K562 (cell line): ENCODE measurements at regions not wholly inside any gene's neighbourhood (a gene's known extent, or its start where the extent isn't known, plus 50 kb on each side); places are given as distances from the start of the nearest gene placed in this dataset.

Experiments used
- ATAC-seq: fragments of 200-7000 bp; cut with Tn5 transposase; 3 replicates; pipeline ENCODE4 v1.9.1; 2020; ENCODE audit warnings: moderate library complexity
- BruUV-seq: library from RNA; stranded (reverse); fragments of 400-500 nt; replicated peaks from 2 replicates; lab custom pipeline; 2021; lab: Mats Ljungman, UMichigan
- CTCF ChIA-PET: fragments of 300-600 bp; formaldehyde crosslinking; extraction: SDS; loops from one replicate; lab custom pipeline; 2021; ENCODE audit warnings: low intra/inter-chr PET ratio; lab: Yijun Ruan, JAX
- POLR2A ChIA-PET: fragments of 300-600, 350-650 bp; sonication (Branson Sonifier 250); formaldehyde crosslinking; extraction: SDS; loops from one replicate; lab custom pipeline; 2021; ENCODE audit warnings: antibody characterized with exemption, inconsistent platforms; lab: Yijun Ruan, JAX
- DNase-seq, 4 experiments: peaks; one replicate each; pipeline versions ENCODE4 v3.0.0 to v3.0.0-alpha.2; 2011 to 2018; ENCODE audit warnings: low spot score in 3 of 4, mixed read lengths in 3 of 4; ENCODE audit errors: extremely low read depth in 1 of 4
- FAIRE-seq: peaks from 2 replicates; lab custom pipeline; 2011; peaks lifted over from hg19 to GRCh38; lab: Jason Lieb, UNC
- H2AFZ ChIP-seq: 2 replicates; pipeline ENCODE4 v1.6.0; 2011; ENCODE audit warnings: low read depth, low read length, control low read depth, inconsistent platforms
- H3K27ac ChIP-seq: fragments of 200-600 bp; 3 replicates; pipeline ENCODE4 v1.8.0; 2011; ENCODE audit warnings: low read depth, mild to moderate bottlenecking, control low read depth, inconsistent platforms, low read length, moderate library complexity, mixed read lengths; ENCODE audit errors: extremely low read depth
- H3K27me3 ChIP-seq, 2 experiments: fragments of 300-600 bp in 1 of 2; 2 replicates in 1 of 2; 3 replicates in 1 of 2; pipeline versions ENCODE4 v1.6.0 to v1.8.0; 2011; ENCODE audit warnings: inconsistent platforms in 2 of 2, low read length in 2 of 2, mild to moderate bottlenecking in 1 of 2, mixed read lengths in 1 of 2, moderate library complexity in 1 of 2; ENCODE audit not compliant: control insufficient read depth in 2 of 2, insufficient read depth in 2 of 2
- H3K36me3 ChIP-seq: fragments of 300-600 bp; 3 replicates; pipeline ENCODE4 v1.8.0; 2011; ENCODE audit warnings: mild to moderate bottlenecking, low read length, inconsistent platforms; ENCODE audit not compliant: control insufficient read depth, insufficient read depth
- H3K4me1 ChIP-seq, 2 experiments: fragments of 200-600 bp in 1 of 2; replicated peaks in 1 of 2; 2 replicates in 1 of 2; 3 replicates in 1 of 2; pipeline versions ENCODE4 v1.5.1 to v1.8.0; 2011; ENCODE audit warnings: inconsistent platforms in 2 of 2, low read length in 2 of 2, mild to moderate bottlenecking in 1 of 2, mixed read lengths in 1 of 2, moderate library complexity in 1 of 2; ENCODE audit not compliant: control insufficient read depth in 2 of 2, insufficient read depth in 2 of 2
- H3K4me2 ChIP-seq: 2 replicates; pipeline ENCODE4 v1.6.1; 2011; ENCODE audit warnings: low read length, control low read depth, inconsistent platforms, mixed read lengths; ENCODE audit not compliant: insufficient read depth
- H3K4me3 ChIP-seq: fragments of 200-600 bp; sonication (generic), shearing (Covaris generic); 2 replicates; pipeline ENCODE4 v1.5.1; 2016; ENCODE audit warnings: control low read depth, inconsistent platforms
- H3K79me2 ChIP-seq: fragments of 200-600 bp; 3 replicates; pipeline ENCODE4 v1.8.0; 2011; ENCODE audit warnings: low read length, inconsistent platforms; ENCODE audit not compliant: control insufficient read depth, insufficient read depth
- H3K9ac ChIP-seq, 2 experiments: 2 replicates each; pipeline versions ENCODE4 v1.6.0 to v1.6.1; 2011; ENCODE audit warnings: low read depth in 2 of 2, low read length in 2 of 2, control low read depth in 1 of 2, inconsistent platforms in 1 of 2, mild to moderate bottlenecking in 1 of 2, mixed read lengths in 1 of 2; ENCODE audit not compliant: insufficient read depth in 1 of 2
- H3K9me1 ChIP-seq: one replicate; pipeline ENCODE4 v1.6.0; 2011; ENCODE audit warnings: inconsistent platforms, mild to moderate bottlenecking, low read length, moderate library complexity; ENCODE audit not compliant: control insufficient read depth, insufficient read depth
- H3K9me3 ChIP-seq: replicated peaks from 2 replicates; pipeline ENCODE4 v1.5.1; 2011; ENCODE audit warnings: low read depth, low read length, inconsistent platforms; ENCODE audit not compliant: control insufficient read depth, insufficient read depth
- H4K20me1 ChIP-seq: replicated peaks from 2 replicates; pipeline ENCODE4 v1.6.1; 2011; ENCODE audit warnings: low read length, inconsistent platforms, mixed read lengths; ENCODE audit not compliant: control insufficient read depth, insufficient read depth
- CSDE1 ChIP-seq, 2 experiments: fragments of 450-650 bp; IDR thresholded peaks; 2 replicates each; pipeline ENCODE4 v1.6.1; 2016; ENCODE audit warnings: mild to moderate bottlenecking in 1 of 2
- DIDO1 ChIP-seq: fragments of 450-650 bp; IDR thresholded peaks from 2 replicates; pipeline ENCODE4 v1.6.1; 2016; ENCODE audit warnings: low read depth, missing biosample characterization, missing genetic modification characterization
- FOXO4 ChIP-seq: fragments of 450-650 bp; formaldehyde crosslinking; IDR thresholded peaks from 2 replicates; pipeline ENCODE4 v1.4.0; 2020; ENCODE audit warnings: mild to moderate bottlenecking, moderate library complexity
- HDAC3 ChIP-seq: fragments of 450-650 bp; IDR thresholded peaks from 2 replicates; pipeline ENCODE4 v1.6.1; 2018; ENCODE audit warnings: borderline replicate concordance, mild to moderate bottlenecking, moderate library complexity; ENCODE audit not compliant: partially characterized antibody
- MTF1 ChIP-seq: fragments of 250-450 bp; sonication (Bioruptor Pico); IDR thresholded peaks from 2 replicates; pipeline ENCODE4 v1.9.0; 2021; ENCODE audit warnings: moderate library complexity, mild to moderate bottlenecking, inconsistent platforms, borderline replicate concordance
- PTRF ChIP-seq: fragments of 450-650 bp; IDR thresholded peaks from 2 replicates; pipeline ENCODE4 v1.6.1; 2016; ENCODE audit warnings: mild to moderate bottlenecking, missing genetic modification characterization, missing compliant biosample characterization
- REST ChIP-seq, 2 experiments: fragments of 450-650 bp; formaldehyde crosslinking in 1 of 2; IDR thresholded peaks; 2 replicates each; pipeline versions ENCODE4 v1.4.0 to v1.6.1; 2014 to 2020; ENCODE audit warnings: mild to moderate bottlenecking in 2 of 2, borderline replicate concordance in 1 of 2, low read depth in 1 of 2
- SMARCC2 ChIP-seq: fragments of 450-650 bp; IDR thresholded peaks from 2 replicates; pipeline ENCODE4 v1.6.1; 2017; ENCODE audit warnings: antibody characterized with exemption, moderate library complexity, mild to moderate bottlenecking, low read depth
- THAP7 ChIP-seq: fragments of 250-450 bp; sonication (Bioruptor Pico); IDR thresholded peaks from 2 replicates; pipeline ENCODE4 v1.5.0; 2021
- ZNF197 ChIP-seq: fragments of 200-800 bp; sonication (Bioruptor generic); IDR thresholded peaks from 2 replicates; pipeline ENCODE4 v1.6.1; 2016; ENCODE audit warnings: low read depth, missing genetic modification characterization, missing compliant biosample characterization
- ZNF655 ChIP-seq: fragments of 250-450 bp; sonication (Bioruptor Pico); IDR thresholded peaks from 2 replicates; pipeline ENCODE4 v1.5.0; 2021
- ZSCAN32 ChIP-seq: fragments of 450-650 bp; formaldehyde crosslinking; IDR thresholded peaks from 2 replicates; pipeline ENCODE4 v1.4.0; 2020; ENCODE audit warnings: mild to moderate bottlenecking, moderate library complexity
- WGBS: fragments of 100-300 bp; shearing (Covaris generic); methylation state at CpG from one replicate; pipeline ENCODE4 v1.1.6; 2016; ENCODE audit warnings: low coverage, mixed read lengths; ENCODE audit not compliant: insufficient coverage; ENCODE audit errors: missing lambda C conversion rate; 5-methylcytosine and 5-hydroxymethylcytosine counted together
- in situ Hi-C: fragments of 300-500 bp; cut with MboI; formaldehyde crosslinking; loops from 4 replicates; pipeline ENCODE4 v1.15.0; 2018; ENCODE audit warnings: inconsistent platforms, mixed read lengths
- intact Hi-C: fragments of 100-400 bp; cut with micrococcal nuclease; formaldehyde crosslinking; loops from 2 replicates; pipeline ENCODE4 v1.14.2; 2022

- no peaks in the 10 kb centered on the region for H3K36me3 ChIP-seq
- intact Hi-C loops (no loop called here), in situ Hi-C loops (no loop called here)
- ChIA-PET CTCF (interaction anchor here (0.6 kb wide), 1 partner anchor 257 kb away, joined by 3 read pairs; no protein-coding TSS in a partner anchor), POLR2A (no interaction called here)
- no TSS peak for BruUV-seq
- 0% methylated on average over 1 of the region's 1 CpG for WGBS
- H3K27ac ChIP-seq, result no peak overlapping the region
- H3K27me3 ChIP-seq, result no peaks in the 10 kb centered on the region
- H3K79me2 ChIP-seq, result no peaks in the 10 kb centered on the region
- ATAC-seq, result no peak
- H3K9me3 ChIP-seq, result no peaks in the 10 kb centered on the region
- no peaks in the 10 kb centered on the region for H3K9me1 ChIP-seq
- H3K4me2 ChIP-seq, result no peak overlapping the region
- no peaks in the 10 kb centered on the region for H4K20me1 ChIP-seq
- no peaks in the 10 kb centered on the region for H3K4me1 ChIP-seq
- FAIRE-seq, result no peak
- H3K4me3 ChIP-seq, result no peak overlapping the region
- DNase-seq, result no peak
- no peak overlapping the region for H3K9ac ChIP-seq
- H2AFZ ChIP-seq, result no peak overlapping the region
- TF ChIP-seq ZNF655 (CRISPR knock-in tag), result no peak
- TF ChIP-seq CSDE1 (IDR thresholded peaks at IDR 0.05), result no peak
- TF ChIP-seq DIDO1 (tag), result no peak
- no peak for TF ChIP-seq ZSCAN32
- TF ChIP-seq ZNF197 (CRISPR knock-in tag), result no peak
- no peak for TF ChIP-seq MTF1 (CRISPR knock-in tag)
- no peak for TF ChIP-seq HDAC3
- no peak for TF ChIP-seq SMARCC2
- no peak for TF ChIP-seq PTRF (tag)
- TF ChIP-seq FOXO4, result no peak
- TF ChIP-seq REST (IDR thresholded peaks at IDR 0.05; ENCODE audit: borderline replicate concordance), result no peak
- no peak for TF ChIP-seq REST (CRISPR knock-in tag; IDR thresholded peaks at IDR 0.05; ENCODE audit: low read depth)
- TF ChIP-seq THAP7 (CRISPR knock-in tag), result no peak
Observed at GRCh38 chr5:174811438-174811837, 87.1 kb downstream of the MSX2 start.
